IMR-90 (cell line): ENCODE measurements at regions not wholly inside any gene's neighbourhood (a gene's known extent, or its start where the extent isn't known, plus 50 kb on each side); places are given as distances from the start of the nearest gene placed in this dataset.

Experiments
- ATAC-seq: fragments of 200-7000 bp; cut with Tn5 transposase; 2 replicates; pipeline ENCODE4 v1.9.1; 2020; ENCODE audit warnings: low read depth, mild to moderate bottlenecking, moderate library complexity
- BruUV-seq: library from RNA; stranded (reverse); fragments of 400-500 nt; replicated peaks from 2 replicates; lab custom pipeline; 2021; lab: Mats Ljungman, UMichigan
- CTCF ChIA-PET: fragments of 300-600 bp; formaldehyde crosslinking; extraction: SDS; loops from one replicate; lab custom pipeline; 2021; ENCODE audit warnings: antibody characterized with exemption; lab: Yijun Ruan, JAX
- POLR2A ChIA-PET: fragments of 300-600 bp; sonication (Branson Sonifier 250); formaldehyde crosslinking; loops from one replicate; lab custom pipeline; 2022; ENCODE audit warnings: antibody characterized with exemption; ENCODE audit not compliant: unreplicated experiment; lab: Charles Lee
- DNase-seq: peaks from one replicate; pipeline ENCODE4 v3.0.0; 2013
- H2AFZ ChIP-seq: replicated peaks from 2 replicates; pipeline ENCODE3; 2013; ENCODE audit warnings: low read length, mild to moderate bottlenecking; ENCODE audit not compliant: poor library complexity
- H2AK5ac ChIP-seq: 2 replicates; pipeline ENCODE4 v1.6.1; 2013; ENCODE audit warnings: low read depth, low read length, inconsistent platforms
- H2AK9ac ChIP-seq: replicated peaks from 2 replicates; pipeline ENCODE3; 2013; ENCODE audit warnings: mild to moderate bottlenecking, low read depth, low read length, moderate library complexity; ENCODE audit not compliant: poor library complexity
- H2BK120ac ChIP-seq: 2 replicates; pipeline ENCODE4 v1.6.1; 2013; ENCODE audit warnings: low read depth, low read length, inconsistent platforms
- H2BK15ac ChIP-seq: 3 replicates; pipeline ENCODE4 v1.6.1; 2013; ENCODE audit warnings: low read depth, low read length, inconsistent platforms
- H2BK20ac ChIP-seq: 2 replicates; pipeline ENCODE4 v1.6.1; 2013; ENCODE audit warnings: low read depth, mild to moderate bottlenecking, inconsistent platforms, low read length, moderate library complexity
- H2BK5ac ChIP-seq: 2 replicates; pipeline ENCODE4 v1.6.1; 2013; ENCODE audit warnings: mild to moderate bottlenecking, low read depth, low read length, inconsistent platforms; ENCODE audit not compliant: poor library complexity, severe bottlenecking
- H3K14ac ChIP-seq: replicated peaks from 2 replicates; pipeline ENCODE4 v1.6.1; 2013; ENCODE audit warnings: low read depth, low read length, inconsistent platforms
- H3K18ac ChIP-seq: 2 replicates; pipeline ENCODE4 v1.6.1; 2013; ENCODE audit warnings: low read depth, low read length, control low read depth
- H3K23ac ChIP-seq: 2 replicates; pipeline ENCODE4 v1.6.1; 2013; ENCODE audit warnings: low read depth, low read length, inconsistent platforms
- H3K27ac ChIP-seq: 2 replicates; pipeline ENCODE4 v1.5.1; 2013; ENCODE audit warnings: mild to moderate bottlenecking, control low read depth, low read length; ENCODE audit not compliant: insufficient read depth
- H3K27me3 ChIP-seq: 2 replicates; pipeline ENCODE4 v1.6.1; 2013; ENCODE audit warnings: low read length; ENCODE audit not compliant: control insufficient read depth, insufficient read depth
- H3K36me3 ChIP-seq: 2 replicates; pipeline ENCODE4 v1.6.1; 2013; ENCODE audit warnings: low read length, mixed read lengths; ENCODE audit not compliant: control insufficient read depth, insufficient read depth
- H3K4ac ChIP-seq: 2 replicates; pipeline ENCODE4 v1.6.1; 2013; ENCODE audit warnings: low read depth, low read length, inconsistent platforms
- H3K4me1 ChIP-seq: 2 replicates; pipeline ENCODE4 v1.6.1; 2013; ENCODE audit warnings: low read length, mixed read lengths; ENCODE audit not compliant: control insufficient read depth, insufficient read depth
- H3K4me2 ChIP-seq: 2 replicates; pipeline ENCODE4 v1.6.1; 2013; ENCODE audit warnings: low read depth, mild to moderate bottlenecking, control low read depth, low read length, moderate library complexity
- H3K4me3 ChIP-seq: 2 replicates; pipeline ENCODE4 v1.5.1; 2013; ENCODE audit warnings: low read depth, mild to moderate bottlenecking, control low read depth, low read length, moderate library complexity; ENCODE audit not compliant: insufficient read depth
- H3K56ac ChIP-seq: 2 replicates; pipeline ENCODE4 v1.6.1; 2013; ENCODE audit warnings: low read length, inconsistent platforms; ENCODE audit not compliant: insufficient read depth; ENCODE audit errors: extremely low read depth
- H3K79me1 ChIP-seq, 2 experiments: 2 replicates each; pipeline ENCODE4 v1.6.1; 2013; ENCODE audit warnings: low read length in 2 of 2, inconsistent platforms in 1 of 2, low read depth in 1 of 2
- H3K9ac ChIP-seq: 2 replicates; pipeline ENCODE4 v1.6.1; 2013; ENCODE audit warnings: low read depth, low read length, control low read depth
- H3K9me1 ChIP-seq: 2 replicates; pipeline ENCODE4 v1.6.1; 2013; ENCODE audit warnings: low read length, inconsistent platforms; ENCODE audit not compliant: insufficient read depth
- H3K9me3 ChIP-seq: 2 replicates; pipeline ENCODE4 v1.6.1; 2013; ENCODE audit warnings: low read length; ENCODE audit not compliant: control insufficient read depth, insufficient read depth
- H4K20me1 ChIP-seq: 2 replicates; pipeline ENCODE4 v1.6.1; 2013; ENCODE audit warnings: low read length, inconsistent platforms; ENCODE audit not compliant: insufficient read depth
- H4K5ac ChIP-seq: 2 replicates; pipeline ENCODE4 v1.6.1; 2013; ENCODE audit warnings: mild to moderate bottlenecking, low read depth, low read length, control low read depth
- H4K8ac ChIP-seq, 2 experiments: 2 replicates each; pipeline ENCODE4 v1.6.1; 2013; ENCODE audit warnings: low read depth in 2 of 2, low read length in 2 of 2, control low read depth in 1 of 2, inconsistent platforms in 1 of 2
- H4K91ac ChIP-seq: 2 replicates; pipeline ENCODE4 v1.6.1; 2013; ENCODE audit warnings: low read depth, low read length, inconsistent platforms; ENCODE audit not compliant: insufficient read depth
- CHD1 ChIP-seq: IDR thresholded peaks from 2 replicates; pipeline ENCODE4 v1.6.1; 2012; ENCODE audit warnings: low read depth, low read length, improper control_type of control experiment
- WGBS, 2 experiments: methylation state at CpG; one replicate each; pipeline versions ENCODE4 v1.1.5 to v1.1.7; 2013; ENCODE audit warnings: missing lambda C conversion rate in 2 of 2; ENCODE audit not compliant: insufficient read length in 1 of 2; ENCODE audit errors: extremely low coverage in 2 of 2; 5-methylcytosine and 5-hydroxymethylcytosine counted together
- dilution Hi-C: fragments of 300-500 bp; cut with HindIII; formaldehyde crosslinking; loops from one replicate; pipeline ENCODE4 v1.14.3; 2018; ENCODE audit warnings: low sequenced_read_pairs; ENCODE audit not compliant: unreplicated experiment
- in situ Hi-C: fragments of 300-500 bp; cut with MboI; formaldehyde crosslinking; loops from 3 replicates; pipeline ENCODE4 v1.14.3; 2019; ENCODE audit warnings: low sequenced_read_pairs, inconsistent platforms, mixed read lengths
- intact Hi-C: fragments of 100-400 bp; cut with micrococcal nuclease; formaldehyde crosslinking; loops from 2 replicates; pipeline ENCODE4 v1.10.0; 2022

GRCh38 chr13:108408672-108409071 is 139.2 kb downstream of the TNFSF13B start:
- Histone ChIP-seq H4K5ac (no peak overlapping the region), H3K14ac (no peak overlapping the region), H3K4me3 (no peak overlapping the region), H4K20me1 (no peaks in the 10 kb centered on the region), H2BK5ac (no peak overlapping the region), H3K9me3 (no peaks in the 10 kb centered on the region), H3K27me3 (no peaks in the 10 kb centered on the region), H3K4me2 (no peak overlapping the region), H2BK20ac (no peak overlapping the region), H2AK5ac (no peak overlapping the region), H2AFZ (no peak overlapping the region), H3K4ac (no peak overlapping the region), H3K9me1 (no peaks in the 10 kb centered on the region), H3K23ac (no peak overlapping the region), H4K8ac (no peak overlapping the region), H2BK15ac (no peak overlapping the region), H3K9ac (no peak overlapping the region), H2BK120ac (no peak overlapping the region), H2AK9ac (no peak overlapping the region), H3K18ac (no peak overlapping the region), H3K4me1 (no peaks in the 10 kb centered on the region), H3K79me1 (no peaks in the 10 kb centered on the region), H3K27ac (no peak overlapping the region), H3K36me3 (no peaks in the 10 kb centered on the region), H4K91ac (no peak overlapping the region), H3K56ac (no peak overlapping the region)
- intact Hi-C loops (no loop called here), dilution Hi-C loops (no loop called here), in situ Hi-C loops (no loop called here)
- no peak for TF ChIP-seq CHD1
- ChIA-PET POLR2A (no interaction called here), CTCF (no interaction called here)
- no CpG with 5 or more reads among the region's 2 CpGs for WGBS, 2 experiments
- BruUV-seq: no TSS peak
- DNase-seq (no peak), ATAC-seq (no peak)
